ENCODE measurements at regions not wholly inside any gene's neighbourhood (a gene's known extent, or its start where the extent isn't known, plus 50 kb on each side); places are given as distances from the start of the nearest gene placed in this dataset.

- DNase-seq (ENCODE audit: low spot score) = peak; percentile 94
Measured at GRCh38 chr3:134427400-134428111, 53.3 kb upstream of the AMOTL2 start.

GRCh38 chr3:134426660-134427181 is 52.5 kb upstream of the AMOTL2 start:
- peak; percentile 81 for DNase-seq (ENCODE audit: low spot score)

GRCh38 chr3:134425943-134426342 is 51.7 kb upstream of the AMOTL2 start:
- DNase-seq (ENCODE audit: low spot score) = no peak

All from GM03348 (cell line).